Gastrocnemius medialis (tissue), 4 donors: ENCODE measurements at regions not wholly inside any gene's neighbourhood (a gene's known extent, or its start where the extent isn't known, plus 50 kb on each side); places are given as distances from the start of the nearest gene placed in this dataset.

Source experiments
- ATAC-seq, 2 donors: fragments of 150-250 bp; one replicate each; pipeline ENCODE4 v1.9.1; 2016
- DNase-seq, 2 donors: peaks; one replicate each; pipeline ENCODE4 v3.0.0-alpha.2; 2019
- H3K27ac ChIP-seq, 4 donors: fragments of 200-600 bp; sonication (generic); 1 replicate in 1 of 4; 2 replicates in 3 of 4; pipeline ENCODE4 v1.5.1; 2016 to 2018; ENCODE audit warnings: mild to moderate bottlenecking in 2 of 4, moderate library complexity in 1 of 4
- H3K27me3 ChIP-seq, 3 donors: fragments of 200-600 bp; sonication (generic) in 2 of 3; 1 replicate in 1 of 3; 2 replicates in 2 of 3; pipeline versions ENCODE4 v1.5.1 to v1.6.0; 2016 to 2019; ENCODE audit warnings: mild to moderate bottlenecking in 1 of 3, moderate library complexity in 1 of 3
- H3K36me3 ChIP-seq, 2 donors: fragments of 200-600 bp; sonication (generic) in 1 of 2; one replicate each; pipeline ENCODE4 v1.5.1; 2017 to 2018
- H3K4me1 ChIP-seq, 2 donors: fragments of 200-600 bp; sonication (generic) in 1 of 2; one replicate each; pipeline ENCODE4 v1.5.1; 2016 to 2017; ENCODE audit warnings: mild to moderate bottlenecking in 2 of 2
- H3K4me3 ChIP-seq, 4 donors: fragments of 200-600 bp; sonication (generic) in 3 of 4; 1 replicate in 1 of 4; 2 replicates in 3 of 4; pipeline ENCODE4 v1.5.1; 2016 to 2019; ENCODE audit warnings: mild to moderate bottlenecking in 2 of 4
- H3K9me3 ChIP-seq, 3 donors: fragments of 200-600 bp; sonication (generic) in 2 of 3; 1 replicate in 1 of 3; 2 replicates in 2 of 3; pipeline ENCODE4 v1.5.1; 2016 to 2019
- CTCF ChIP-seq, 5 experiments: fragments of 450-650 bp in 3 of 5; fragments of 200-600 bp in 2 of 5; sonication (generic) in 2 of 5; IDR thresholded peaks in 4 of 5; conservative IDR thresholded peaks in 1 of 5; 1 replicate in 4 of 5; 2 replicates in 1 of 5; pipeline ENCODE4 v1.5.1; 2016 to 2019; ENCODE audit warnings: antibody characterized with exemption in 5 of 5, mild to moderate bottlenecking in 3 of 5, moderate library complexity in 3 of 5
- POLR2A ChIP-seq, 2 donors: fragments of 450-650 bp; IDR thresholded peaks; one replicate each; pipeline ENCODE4 v1.6.1; 2017; ENCODE audit warnings: antibody characterized with exemption in 2 of 2, mild to moderate bottlenecking in 2 of 2, moderate library complexity in 2 of 2
- in situ Hi-C, 4 donors: fragments of 200-750 bp; cut with MboI; loops; one replicate each; pipeline versions ENCODE4 v1.15.0 to v1.8.0; 2017; ENCODE audit warnings: low sequenced_read_pairs in 4 of 4
- intact Hi-C: fragments of 100-400 bp; cut with DNase I; formaldehyde crosslinking; loops from one replicate; pipeline ENCODE4 v1.15.1; 2023; ENCODE audit warnings: low total_unique reads

GRCh38 chr21:27393726-27394125 lies 426.8 kb upstream of the ADAMTS5 start:
- ATAC-seq = no peak
- Histone ChIP-seq H3K27ac (no peak overlapping the region), H3K9me3 (no peaks in the 10 kb centered on the region), H3K27me3 (no peaks in the 10 kb centered on the region), H3K4me1 (no peaks in the 10 kb centered on the region), H3K4me3 (no peak overlapping the region), H3K36me3 (no peaks in the 10 kb centered on the region)
- TF ChIP-seq CTCF (IDR thresholded peaks at IDR 0.05 in 4 of 5, conservative IDR thresholded peaks at IDR 0.05 in 1 of 5) (no peak), POLR2A (IDR thresholded peaks at IDR 0.05) (no peak)
- DNase-seq = no peak
- in situ Hi-C loops = no loop called here
- intact Hi-C loops = no loop called here

- H3K9me3 ChIP-seq = no peaks in the 10 kb centered on the region
- no peaks in the 10 kb centered on the region for H3K27me3 ChIP-seq
- no peak for TF ChIP-seq CTCF (IDR thresholded peaks at IDR 0.05 in 4 of 5, conservative IDR thresholded peaks at IDR 0.05 in 1 of 5)
- no peaks in the 10 kb centered on the region for H3K4me1 ChIP-seq
- intact Hi-C loops (no loop called here), in situ Hi-C loops (no loop called here)
- no peaks in the 10 kb centered on the region for H3K36me3 ChIP-seq
- H3K27ac ChIP-seq = no peak overlapping the region
- H3K4me3 ChIP-seq = no peak overlapping the region
- DNase-seq (no peak), ATAC-seq (no peak)
Measured at GRCh38 chr21:27391990-27392389, 425.1 kb upstream of the ADAMTS5 start.

- no peaks in the 10 kb centered on the region for H3K27me3 ChIP-seq
- no peaks in the 10 kb centered on the region for H3K36me3 ChIP-seq
- H3K27ac ChIP-seq = no peak overlapping the region
- no peak for TF ChIP-seq CTCF (IDR thresholded peaks at IDR 0.05 in 4 of 5, conservative IDR thresholded peaks at IDR 0.05 in 1 of 5)
- TF ChIP-seq POLR2A (IDR thresholded peaks at IDR 0.05) = no peak
- DNase-seq = no peak
- H3K9me3 ChIP-seq = no peaks in the 10 kb centered on the region
- in situ Hi-C loops (no loop called here), intact Hi-C loops (no loop called here)
- no peak for ATAC-seq
- H3K4me3 ChIP-seq = no peak overlapping the region
- H3K4me1 ChIP-seq = no peaks in the 10 kb centered on the region
Measured at GRCh38 chr21:27390384-27390783, 423.5 kb upstream of the ADAMTS5 start.

- H3K9me3 ChIP-seq = no peaks in the 10 kb centered on the region
- H3K36me3 ChIP-seq = no peaks in the 10 kb centered on the region
- H3K4me1 ChIP-seq = no peaks in the 10 kb centered on the region
- intact Hi-C loops = no loop called here
- no peak for TF ChIP-seq POLR2A (IDR thresholded peaks at IDR 0.05)
- TF ChIP-seq CTCF (IDR thresholded peaks at IDR 0.05 in 4 of 5, conservative IDR thresholded peaks at IDR 0.05 in 1 of 5) = no peak
- H3K27me3 ChIP-seq = no peaks in the 10 kb centered on the region
- in situ Hi-C loops = no loop called here
- H3K4me3 ChIP-seq = no peak overlapping the region
- ATAC-seq = no peak
- H3K27ac ChIP-seq = no peak overlapping the region
- DNase-seq = no peak
Measured at GRCh38 chr21:27388825-27389224, 421.9 kb upstream of the ADAMTS5 start.

- Histone ChIP-seq H3K9me3 (no peaks in the 10 kb centered on the region), H3K36me3 (no peaks in the 10 kb centered on the region), H3K27ac (no peak overlapping the region), H3K4me1 (peaks cover 0 to 2% of the 10 kb centered on the region in 2 donors), H3K27me3 (no peaks in the 10 kb centered on the region), H3K4me3 (no peak overlapping the region)
- intact Hi-C loops (no loop called here), in situ Hi-C loops (no loop called here)
- TF ChIP-seq POLR2A (IDR thresholded peaks at IDR 0.05) (no peak), CTCF (IDR thresholded peaks at IDR 0.05 in 4 of 5, conservative IDR thresholded peaks at IDR 0.05 in 1 of 5) (no peak)
- DNase-seq (no peak), ATAC-seq (no peak)
Measured at GRCh38 chr21:27382404-27382803, 415.5 kb upstream of the ADAMTS5 start.
